ENCODE measurements at regions not wholly inside any gene's neighbourhood (a gene's known extent, or its start where the extent isn't known, plus 50 kb on each side); places are given as distances from the start of the nearest gene placed in this dataset.

- no peak for TF ChIP-seq CTCF (conservative IDR thresholded peaks at IDR 0.05; ENCODE audit: low read length)
- TF ChIP-seq EZH2phosphoT487 (IDR thresholded peaks at IDR 0.05; ENCODE audit: borderline replicate concordance, low read depth, low read length), result no peak
These were observed 170.6 kb downstream of the PRDM9 start for GRCh38 chr5:23677996-23678395.

Measured in OCI-LY7 (cell line).